GM12891 (cell line): ENCODE measurements at regions not wholly inside any gene's neighbourhood (a gene's known extent, or its start where the extent isn't known, plus 50 kb on each side); places are given as distances from the start of the nearest gene placed in this dataset.

ENCODE experiments used
- PAX5 ChIP-seq: IDR thresholded peaks from 2 replicates; pipeline ENCODE4 v1.6.1; 2011; ENCODE audit warnings: low read length, moderate library complexity, mild to moderate bottlenecking; ENCODE audit not compliant: insufficient read depth, severe bottlenecking
- POLR2A ChIP-seq: IDR thresholded peaks from 2 replicates; pipeline ENCODE4 v1.6.1; 2011; ENCODE audit warnings: low read depth, low read length, control low read depth
- POLR2AphosphoS5 ChIP-seq: IDR thresholded peaks from 2 replicates; pipeline ENCODE4 v1.6.1; 2011; ENCODE audit warnings: low read depth, low read length, control low read depth
- TAF1 ChIP-seq: IDR thresholded peaks from 2 replicates; pipeline ENCODE4 v1.6.1; 2011; ENCODE audit warnings: low read depth, low read length, control low read depth

DNA sequence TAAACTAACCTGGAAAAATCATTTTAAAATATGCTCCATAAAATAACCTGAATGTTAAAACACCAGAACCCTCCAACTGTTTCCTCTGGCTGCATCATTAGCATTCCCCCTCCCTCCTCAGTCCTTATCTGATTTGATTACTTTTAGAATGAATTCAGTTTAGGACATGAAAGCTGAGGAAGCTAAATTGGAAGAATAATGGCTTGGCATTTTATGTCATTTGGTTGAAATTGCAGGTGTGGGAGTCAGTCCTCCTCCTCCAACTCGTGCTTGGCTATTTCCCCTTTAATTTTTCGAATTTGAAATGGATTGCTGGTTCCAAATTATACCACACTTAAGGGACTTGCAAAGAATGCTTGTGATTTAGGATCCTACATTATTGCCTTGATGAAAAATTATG, 473.0 kb upstream of the STXBP6 start:
- no peak for TF ChIP-seq POLR2A
- TF ChIP-seq TAF1: no peak
- TF ChIP-seq POLR2AphosphoS5: no peak
- TF ChIP-seq PAX5: no peak
